Gastrocnemius medialis (tissue), 4 donors: ENCODE measurements at regions not wholly inside any gene's neighbourhood (a gene's known extent, or its start where the extent isn't known, plus 50 kb on each side); places are given as distances from the start of the nearest gene placed in this dataset.

Experiments used
- POLR2A ChIP-seq, 2 donors: fragments of 450-650 bp; IDR thresholded peaks; one replicate each; pipeline ENCODE4 v1.6.1; 2017; ENCODE audit warnings: antibody characterized with exemption in 2 of 2, mild to moderate bottlenecking in 2 of 2, moderate library complexity in 2 of 2
- TF ChIP-seq, protein P1 (sequence below), 5 experiments: fragments of 450-650 bp in 3 of 5; fragments of 200-600 bp in 2 of 5; sonication (generic) in 2 of 5; IDR thresholded peaks in 4 of 5; conservative IDR thresholded peaks in 1 of 5; 1 replicate in 4 of 5; 2 replicates in 1 of 5; pipeline ENCODE4 v1.5.1; 2016 to 2019; ENCODE audit warnings: antibody characterized with exemption in 5 of 5, mild to moderate bottlenecking in 3 of 5, moderate library complexity in 3 of 5

DNA sequence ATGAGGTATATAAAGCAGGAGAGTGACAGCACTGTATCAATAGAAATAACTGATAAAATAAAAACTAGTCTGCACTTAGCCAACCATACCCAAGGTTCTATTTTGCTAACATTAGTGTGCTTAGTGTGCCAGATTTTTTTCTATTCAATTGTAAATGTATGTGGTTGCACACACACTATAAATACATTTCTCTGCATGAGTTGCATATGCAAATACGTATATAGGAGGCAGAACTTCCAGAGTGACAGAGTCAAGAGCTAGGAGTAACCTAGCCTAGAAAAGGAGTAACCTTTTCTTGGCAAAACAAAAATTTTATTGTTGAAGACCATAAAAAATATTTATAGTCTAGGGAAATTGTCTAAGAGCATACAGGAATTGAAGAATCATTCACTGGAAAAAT lies 461.6 kb downstream of the GABRG2 start:
- TF ChIP-seq, protein P1, sequence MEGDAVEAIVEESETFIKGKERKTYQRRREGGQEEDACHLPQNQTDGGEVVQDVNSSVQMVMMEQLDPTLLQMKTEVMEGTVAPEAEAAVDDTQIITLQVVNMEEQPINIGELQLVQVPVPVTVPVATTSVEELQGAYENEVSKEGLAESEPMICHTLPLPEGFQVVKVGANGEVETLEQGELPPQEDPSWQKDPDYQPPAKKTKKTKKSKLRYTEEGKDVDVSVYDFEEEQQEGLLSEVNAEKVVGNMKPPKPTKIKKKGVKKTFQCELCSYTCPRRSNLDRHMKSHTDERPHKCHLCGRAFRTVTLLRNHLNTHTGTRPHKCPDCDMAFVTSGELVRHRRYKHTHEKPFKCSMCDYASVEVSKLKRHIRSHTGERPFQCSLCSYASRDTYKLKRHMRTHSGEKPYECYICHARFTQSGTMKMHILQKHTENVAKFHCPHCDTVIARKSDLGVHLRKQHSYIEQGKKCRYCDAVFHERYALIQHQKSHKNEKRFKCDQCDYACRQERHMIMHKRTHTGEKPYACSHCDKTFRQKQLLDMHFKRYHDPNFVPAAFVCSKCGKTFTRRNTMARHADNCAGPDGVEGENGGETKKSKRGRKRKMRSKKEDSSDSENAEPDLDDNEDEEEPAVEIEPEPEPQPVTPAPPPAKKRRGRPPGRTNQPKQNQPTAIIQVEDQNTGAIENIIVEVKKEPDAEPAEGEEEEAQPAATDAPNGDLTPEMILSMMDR (IDR thresholded peaks at IDR 0.05 in 4 of 5, conservative IDR thresholded peaks at IDR 0.05 in 1 of 5), result no peak
- no peak for TF ChIP-seq POLR2A (IDR thresholded peaks at IDR 0.05)
